ENCODE measurements at regions not wholly inside any gene's neighbourhood (a gene's known extent, or its start where the extent isn't known, plus 50 kb on each side); places are given as distances from the start of the nearest gene placed in this dataset.

DNA sequence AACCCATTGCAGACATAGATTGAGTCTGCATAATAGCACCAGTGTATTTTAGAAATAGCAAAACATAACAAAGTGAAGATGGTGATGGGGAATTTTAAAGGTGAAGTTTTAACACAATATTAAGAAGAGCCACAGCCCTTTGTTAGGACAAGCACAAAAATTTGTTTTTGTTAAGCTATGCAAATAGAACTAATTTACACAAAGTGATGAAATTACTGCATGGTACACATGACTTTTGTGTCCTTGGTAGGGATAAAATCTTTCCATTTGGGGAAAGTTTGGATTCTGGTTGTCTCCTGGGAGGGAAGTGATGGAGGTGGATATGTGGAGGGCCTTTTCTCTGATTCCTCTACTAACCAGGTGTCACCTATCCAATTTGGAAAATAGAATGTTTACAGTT is 50.4 kb upstream of the MTNR1B start:
- no peak for DNase-seq (ENCODE audit: low read depth)
